GM23338 (cell line): ENCODE measurements at regions not wholly inside any gene's neighbourhood (a gene's known extent, or its start where the extent isn't known, plus 50 kb on each side); places are given as distances from the start of the nearest gene placed in this dataset.

Experiments used
- ATAC-seq: fragments of 200-7000 bp; cut with Tn5 transposase; 3 replicates; pipeline ENCODE4 v1.9.1; 2020
- DNase-seq: peaks from one replicate; pipeline ENCODE4 v3.0.0-alpha.2; 2015; ENCODE audit warnings: low spot score
- H2AFZ ChIP-seq: fragments of 200-600 bp; sonication (generic); 2 replicates; pipeline ENCODE4 v1.8.0; 2016; ENCODE audit warnings: antibody characterized with exemption, mild to moderate bottlenecking, moderate library complexity
- H3F3A ChIP-seq: fragments of 200-600 bp; sonication (generic); replicated peaks from 2 replicates; pipeline ENCODE4 v1.8.0; 2017; ENCODE audit warnings: antibody characterized with exemption, mixed run types, low read depth
- H3K27ac ChIP-seq: fragments of 200-600 bp; sonication (generic); 2 replicates; pipeline ENCODE4 v1.6.1; 2016; ENCODE audit warnings: low read depth
- H3K27me3 ChIP-seq: fragments of 200-600 bp; sonication (generic); 2 replicates; pipeline ENCODE4 v1.8.0; 2016; ENCODE audit warnings: mild to moderate bottlenecking, mixed run types, moderate library complexity; ENCODE audit not compliant: insufficient read depth
- H3K36me3 ChIP-seq: fragments of 200-600 bp; sonication (generic); 2 replicates; pipeline ENCODE4 v1.8.0; 2016; ENCODE audit warnings: mild to moderate bottlenecking; ENCODE audit not compliant: insufficient read depth
- H3K4me1 ChIP-seq: fragments of 200-600 bp; sonication (generic); 2 replicates; pipeline ENCODE4 v1.8.0; 2016; ENCODE audit warnings: mild to moderate bottlenecking, moderate library complexity; ENCODE audit not compliant: insufficient read depth
- H3K4me2 ChIP-seq: fragments of 200-600 bp; sonication (generic); 2 replicates; pipeline ENCODE4 v1.7.1; 2017; ENCODE audit warnings: mixed run types
- H3K4me3 ChIP-seq: fragments of 200-600 bp; sonication (generic); 2 replicates; pipeline ENCODE4 v1.6.1; 2016; ENCODE audit warnings: mixed run types
- H3K79me2 ChIP-seq: fragments of 200-600 bp; sonication (generic); replicated peaks from 2 replicates; pipeline ENCODE4 v1.8.0; 2017; ENCODE audit warnings: mild to moderate bottlenecking; ENCODE audit not compliant: insufficient read depth
- H3K9me2 ChIP-seq: fragments of 200-600 bp; sonication (generic); 2 replicates; pipeline ENCODE4 v1.8.0; 2017; ENCODE audit not compliant: insufficient read depth
- H4K20me1 ChIP-seq: fragments of 200-600 bp; sonication (generic); replicated peaks from 2 replicates; pipeline ENCODE4 v1.8.0; 2017; ENCODE audit warnings: mild to moderate bottlenecking; ENCODE audit not compliant: insufficient read depth
- H3K27ac Mint-ChIP-seq: 2 replicates; pipeline ENCODE4 v1.8.0; 2020; ENCODE audit warnings: inconsistent platforms, mild to moderate bottlenecking, moderate library complexity, mixed read lengths
- H3K27me3 Mint-ChIP-seq: 3 replicates; pipeline ENCODE4 v1.8.0; 2022; ENCODE audit warnings: low read depth, mild to moderate bottlenecking, moderate library complexity, mixed read lengths, inconsistent platforms; ENCODE audit not compliant: insufficient read depth, poor library complexity
- H3K36me3 Mint-ChIP-seq: 3 replicates; pipeline ENCODE4 v1.8.0; 2021; ENCODE audit warnings: low read depth, mild to moderate bottlenecking, inconsistent platforms, moderate library complexity, mixed read lengths
- H3K4me1 Mint-ChIP-seq: 3 replicates; pipeline ENCODE4 v1.8.0; 2020; ENCODE audit warnings: mild to moderate bottlenecking, inconsistent platforms, mixed read lengths
- H3K4me3 Mint-ChIP-seq: 3 replicates; pipeline ENCODE4 v1.8.0; 2021; ENCODE audit warnings: moderate library complexity, mild to moderate bottlenecking, inconsistent platforms, mixed read lengths
- H3K9me3 Mint-ChIP-seq: 3 replicates; pipeline ENCODE4 v1.8.0; 2020; ENCODE audit warnings: moderate library complexity, mild to moderate bottlenecking, inconsistent platforms, mixed read lengths
- CTCF ChIP-seq, 2 experiments: fragments of 200-600 bp in 1 of 2; sonication (generic) in 1 of 2; conservative IDR thresholded peaks; 2 replicates each; pipeline versions ENCODE4 v1.5.1 to v1.6.1; 2016 to 2017; ENCODE audit warnings: antibody characterized with exemption in 2 of 2, low read depth in 2 of 2, mild to moderate bottlenecking in 2 of 2, moderate library complexity in 1 of 2
- ETS1 ChIP-seq: IDR thresholded peaks from 2 replicates; pipeline ENCODE4 v1.6.1; 2016; ENCODE audit warnings: antibody characterized with exemption
- EZH2 ChIP-seq: fragments of 200-600 bp; sonication (generic); IDR thresholded peaks from one replicate; pipeline ENCODE4 v1.8.0; 2017; ENCODE audit warnings: antibody characterized with exemption, mild to moderate bottlenecking, low read depth; ENCODE audit not compliant: unreplicated experiment
- EZH2phosphoT487 ChIP-seq: fragments of 200-600 bp; sonication (generic); IDR thresholded peaks from one replicate; pipeline ENCODE4 v1.8.1; 2018; ENCODE audit warnings: antibody characterized with exemption; ENCODE audit not compliant: unreplicated experiment
- JUNB ChIP-seq: IDR thresholded peaks from one replicate; pipeline ENCODE4 v1.6.1; 2016; ENCODE audit warnings: antibody characterized with exemption; ENCODE audit not compliant: unreplicated experiment
- NANOG ChIP-seq: IDR thresholded peaks from 2 replicates; pipeline ENCODE4 v1.6.1; 2016; ENCODE audit warnings: antibody characterized with exemption, borderline replicate concordance
- POLR2AphosphoS5 ChIP-seq: IDR thresholded peaks from 2 replicates; pipeline ENCODE4 v1.6.1; 2016; ENCODE audit warnings: antibody characterized with exemption, low read depth
- REST ChIP-seq: IDR thresholded peaks from one replicate; pipeline ENCODE4 v1.6.1; 2018; ENCODE audit warnings: antibody characterized with exemption; ENCODE audit not compliant: unreplicated experiment
- STAT1 ChIP-seq: IDR thresholded peaks from one replicate; pipeline ENCODE4 v1.6.1; 2016; ENCODE audit warnings: antibody characterized with exemption; ENCODE audit not compliant: unreplicated experiment
- ZNF114 ChIP-seq: fragments of 250-450 bp; sonication (Bioruptor Pico); IDR thresholded peaks from 2 replicates; pipeline ENCODE4 v1.5.0; 2020; ENCODE audit warnings: mild to moderate bottlenecking, moderate library complexity
- ZNF331 ChIP-seq: fragments of 250-450 bp; sonication (Bioruptor Pico); IDR thresholded peaks from 2 replicates; pipeline ENCODE4 v1.5.0; 2020; ENCODE audit warnings: low read depth, mild to moderate bottlenecking, moderate library complexity
- ZNF462 ChIP-seq: fragments of 250-450 bp; sonication (Bioruptor Pico); IDR thresholded peaks from 2 replicates; pipeline ENCODE4 v1.5.0; 2020; ENCODE audit warnings: mild to moderate bottlenecking, moderate library complexity

GRCh38 chr15:70475921-70476320, 287.4 kb downstream of the UACA start:
- Histone ChIP-seq H3K4me2 (no peak overlapping the region), H3K79me2 (no peaks in the 10 kb centered on the region), H3K9me2 (peaks cover 4% of the 10 kb centered on the region; the same call in 1 of the 2 replicates), H3K27ac (no peak overlapping the region), H3K4me1 (no peaks in the 10 kb centered on the region), H3F3A (no peaks in the 10 kb centered on the region), H3K27me3 (no peaks in the 10 kb centered on the region), H3K4me3 (no peak overlapping the region), H2AFZ (no peak overlapping the region), H3K36me3 (no peaks in the 10 kb centered on the region), H4K20me1 (no peaks in the 10 kb centered on the region)
- DNase-seq: no peak
- Mint-ChIP-seq H3K4me1 (no peaks in the 10 kb centered on the region), H3K4me3 (no peak overlapping the region), H3K9me3 (0 out of 3 replicates have a peak, but pooled peaks cover 2% of the 10 kb centered on the region), H3K36me3 (no peaks in the 10 kb centered on the region), H3K27ac (no peak overlapping the region), H3K27me3 (no peaks in the 10 kb centered on the region)
- TF ChIP-seq JUNB (no peak), POLR2AphosphoS5 (no peak), ETS1 (no peak), EZH2phosphoT487 (no peak), ZNF331 (CRISPR knock-in tag) (no peak), ZNF462 (CRISPR knock-in tag) (no peak), ZNF114 (no peak), NANOG (no peak), EZH2 (no peak), REST (no peak), CTCF (conservative IDR thresholded peaks at IDR 0.05; ENCODE audit: low read depth in 2 of 2) (no peak), STAT1 (no peak)
- no peak for ATAC-seq
